Caki2 (cell line): ENCODE measurements at regions not wholly inside any gene's neighbourhood (a gene's known extent, or its start where the extent isn't known, plus 50 kb on each side); places are given as distances from the start of the nearest gene placed in this dataset.

ENCODE experiments used
- DNase-seq: peaks from one replicate; pipeline ENCODE4 v3.0.0-alpha.2; 2015; ENCODE audit warnings: low read depth
- in situ Hi-C: cut with HindIII; loops from 2 replicates; pipeline ENCODE4 v1.10.0; 2016; ENCODE audit warnings: low sequenced_read_pairs, low pct_unique_long_range_greater_than_20kb, mixed read lengths

- no peak for DNase-seq
- in situ Hi-C loops = no loop called here
These were observed 274.4 kb downstream of the BLID start for GRCh38 chr11:121841487-121842191.

- in situ Hi-C loops = no loop called here
- no peak for DNase-seq
These were observed 276.2 kb downstream of the BLID start for GRCh38 chr11:121839781-121840180.

GRCh38 chr11:121838571-121838970 lies 277.4 kb downstream of the BLID start:
- in situ Hi-C loops = no loop called here
- DNase-seq = no peak

DNA sequence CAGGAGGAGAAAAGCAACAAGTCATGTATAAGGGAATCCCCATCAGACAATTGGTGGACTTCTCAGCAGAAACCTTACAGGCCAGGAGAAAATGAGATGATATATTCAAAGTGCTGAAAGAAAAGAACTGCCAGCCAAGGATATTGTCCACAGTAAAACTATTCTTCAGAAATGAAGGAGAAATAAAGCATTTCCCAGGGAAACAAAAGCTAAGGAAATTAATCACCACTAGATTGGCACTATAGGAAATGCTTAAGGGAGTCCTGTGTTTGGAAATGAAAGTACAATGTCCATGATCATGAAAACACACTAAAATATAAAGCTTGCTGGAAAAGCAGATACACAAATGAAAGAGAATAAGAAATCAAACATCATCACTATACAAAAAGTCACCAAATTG lies 282.0 kb downstream of the BLID start:
- no peak for DNase-seq
- in situ Hi-C loops = no loop called here

GRCh38 chr11:121829159-121829643 lies 286.8 kb downstream of the BLID start:
- no peak for DNase-seq
- in situ Hi-C loops = no loop called here

GRCh38 chr11:121814962-121815361 lies 301.1 kb downstream of the BLID start:
- in situ Hi-C loops = no loop called here
- DNase-seq = no peak

DNA sequence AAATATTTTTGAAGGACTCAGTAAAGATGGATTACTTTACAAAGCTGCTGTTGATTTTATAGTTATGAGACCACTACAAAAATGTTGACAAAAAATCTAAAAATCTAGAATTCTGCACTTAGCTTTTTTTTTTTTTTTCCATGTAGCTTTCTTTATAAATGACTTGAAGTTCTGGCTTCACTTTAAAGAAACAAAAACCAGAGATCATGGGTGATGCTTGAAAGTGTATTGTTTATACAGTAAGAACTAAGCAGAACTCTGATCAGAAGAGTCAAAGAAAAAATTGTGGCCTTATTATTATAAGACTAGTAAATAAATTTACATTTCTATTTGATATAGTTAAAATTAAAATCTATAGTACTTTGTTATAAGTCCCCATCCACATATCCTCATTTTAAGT lies 301.7 kb downstream of the BLID start:
- DNase-seq = no peak
- in situ Hi-C loops = no loop called here

DNA sequence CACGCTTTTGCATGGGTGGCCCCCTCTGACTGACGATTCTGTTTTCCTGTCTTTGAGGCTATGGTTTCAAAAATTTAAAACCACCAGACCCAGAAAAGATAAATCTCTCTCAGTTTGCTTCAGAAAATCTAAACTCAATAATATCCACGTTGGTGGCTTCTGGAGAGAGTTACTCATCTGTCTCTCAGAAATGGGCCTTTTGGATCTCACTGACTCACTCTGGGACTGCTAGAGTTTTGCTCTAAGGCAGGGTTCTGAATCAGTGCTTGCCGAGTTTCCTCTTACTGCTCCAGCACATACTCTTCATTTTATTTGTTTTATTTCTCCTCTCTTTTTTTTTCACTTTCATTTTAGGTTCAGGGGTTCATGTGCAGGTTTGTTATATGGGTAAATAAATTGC lies 305.7 kb downstream of the BLID start:
- in situ Hi-C loops = no loop called here
- no peak for DNase-seq

- no peak for DNase-seq
- in situ Hi-C loops = no loop called here
These were observed 307.9 kb downstream of the BLID start for GRCh38 chr11:121808096-121808495.

- no peak for DNase-seq
- in situ Hi-C loops = no loop called here
These were observed 309.0 kb downstream of the BLID start for GRCh38 chr11:121807051-121807450.

GRCh38 chr11:121802542-121802941 lies 313.5 kb downstream of the BLID start:
- DNase-seq = no peak

GRCh38 chr11:121801781-121802180 lies 314.2 kb downstream of the BLID start:
- in situ Hi-C loops = no loop called here
- no peak for DNase-seq

More at GRCh38 chr11:121802542-121802941, 313.5 kb downstream of the BLID start:
- in situ Hi-C loops = no loop called here

DNA sequence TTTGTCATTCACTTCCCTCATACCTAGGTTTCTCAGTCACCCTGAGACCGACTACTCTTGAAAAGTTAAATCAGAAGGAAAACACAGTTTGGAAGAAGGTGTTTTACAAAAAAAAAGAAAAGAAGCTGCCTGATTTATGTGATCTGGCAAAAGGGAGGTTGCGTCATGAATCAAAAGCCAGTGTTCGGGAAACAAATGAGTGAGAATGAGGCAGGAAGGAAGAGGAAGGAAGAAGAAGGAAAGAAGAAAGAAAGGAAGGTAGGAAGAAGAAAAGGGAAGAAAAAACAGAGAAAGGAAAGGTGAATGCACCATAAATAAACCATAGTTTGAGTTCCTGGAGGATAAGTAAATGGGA lies 314.6 kb downstream of the BLID start:
- no peak for DNase-seq

DNA sequence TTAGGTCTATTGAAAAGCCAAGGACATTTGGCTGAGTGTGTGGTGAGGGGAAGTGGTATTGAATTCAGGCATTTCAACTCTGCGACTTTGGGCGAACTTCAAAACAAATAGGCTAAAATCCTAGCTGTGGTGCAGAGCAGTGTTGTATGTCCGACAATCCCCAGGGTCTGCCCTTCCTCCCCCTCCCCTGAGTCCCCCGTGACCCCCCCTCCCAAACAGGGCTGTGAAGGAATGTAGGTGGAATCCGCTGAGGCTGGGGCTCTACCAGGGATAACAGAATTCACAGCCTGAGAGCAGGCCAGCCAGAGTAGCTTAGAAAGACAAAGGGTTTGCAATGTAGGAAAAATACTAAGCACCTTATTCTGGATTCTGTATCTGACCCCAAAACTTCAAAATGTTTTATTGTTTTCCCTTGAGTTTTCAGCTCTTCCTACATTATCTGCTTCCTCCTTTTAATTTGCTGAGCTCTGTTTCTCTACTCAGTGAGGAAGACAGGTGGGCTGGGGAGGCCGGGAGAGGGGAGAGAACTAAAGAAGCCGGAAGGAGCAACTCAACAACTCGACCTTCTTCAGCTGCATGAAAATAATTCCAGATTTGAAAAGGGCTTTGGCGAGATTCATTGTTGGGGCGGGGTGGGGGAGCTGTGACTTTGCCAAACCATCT lies 315.2 kb downstream of the BLID start:
- DNase-seq = no peak
- in situ Hi-C loops = no loop called here

More for the DNA sequence above, 314.6 kb downstream of the BLID start:
- in situ Hi-C loops = no loop called here

- no peak for DNase-seq
- in situ Hi-C loops = no loop called here
These were observed 315.8 kb downstream of the BLID start for GRCh38 chr11:121800240-121800639.

DNA sequence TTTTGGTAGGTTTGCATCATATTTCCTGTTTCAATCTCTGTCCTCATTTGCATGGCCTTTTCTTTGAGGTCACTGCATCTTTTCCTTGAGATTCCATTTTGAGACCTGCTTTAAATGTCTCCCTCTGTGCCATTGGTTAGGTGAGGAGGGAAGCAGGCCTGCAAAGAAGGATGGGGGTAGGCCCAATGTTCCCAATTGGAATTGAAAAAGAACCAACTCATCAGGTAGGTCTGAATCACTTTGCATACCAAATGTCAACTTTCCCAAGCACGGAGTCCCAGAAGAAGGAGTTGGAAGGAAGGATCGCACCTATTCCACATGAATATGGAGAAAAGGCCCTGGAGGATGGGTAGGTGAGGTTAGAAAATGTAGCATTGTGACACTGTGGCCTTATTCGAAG lies 318.5 kb downstream of the BLID start:
- in situ Hi-C loops = no loop called here
- no peak for DNase-seq

DNA sequence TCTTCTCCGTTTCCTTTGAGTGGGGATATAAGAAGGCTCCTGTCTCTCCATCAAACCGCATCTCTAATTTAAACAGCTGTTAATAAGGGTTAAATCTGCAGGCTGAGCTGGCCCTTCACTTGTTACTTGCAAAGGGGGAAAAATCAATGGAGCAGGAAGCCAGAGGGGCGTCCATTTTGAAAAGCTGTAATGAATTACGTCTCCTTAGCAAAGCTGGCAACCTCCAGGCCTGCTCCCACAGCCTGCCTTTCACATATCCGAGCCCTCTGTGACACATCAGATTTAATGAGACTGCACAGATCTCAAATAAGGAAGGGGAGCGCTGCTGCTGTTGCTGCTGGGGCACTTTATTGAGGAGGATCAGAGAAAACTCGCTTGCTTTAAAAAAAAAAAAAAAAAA lies 320.8 kb downstream of the BLID start:
- no peak for DNase-seq
- in situ Hi-C loops = no loop called here

- DNase-seq = no peak
- in situ Hi-C loops = no loop called here
These were observed 321.3 kb downstream of the BLID start for GRCh38 chr11:121794671-121795141.

DNA sequence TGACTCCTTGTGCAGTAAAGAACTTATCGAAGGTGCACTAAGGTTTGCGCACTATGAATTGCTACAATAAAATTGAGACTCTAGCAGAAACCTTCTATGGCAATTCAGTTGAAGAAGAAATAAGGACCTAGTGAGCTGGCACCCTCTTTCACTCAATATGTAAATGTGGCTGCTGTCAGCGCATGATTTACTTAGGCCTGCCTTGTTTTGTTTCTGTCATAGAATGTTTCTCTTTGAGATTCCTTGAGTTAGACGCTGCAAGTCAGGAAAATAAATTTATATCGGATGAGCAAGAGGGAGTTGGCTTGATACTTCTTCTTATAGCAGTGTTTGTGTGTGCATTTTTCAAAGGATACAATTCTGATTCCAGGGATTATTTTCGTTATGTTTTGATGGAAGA lies 322.1 kb downstream of the BLID start:
- in situ Hi-C loops = no loop called here
- no peak for DNase-seq

DNA sequence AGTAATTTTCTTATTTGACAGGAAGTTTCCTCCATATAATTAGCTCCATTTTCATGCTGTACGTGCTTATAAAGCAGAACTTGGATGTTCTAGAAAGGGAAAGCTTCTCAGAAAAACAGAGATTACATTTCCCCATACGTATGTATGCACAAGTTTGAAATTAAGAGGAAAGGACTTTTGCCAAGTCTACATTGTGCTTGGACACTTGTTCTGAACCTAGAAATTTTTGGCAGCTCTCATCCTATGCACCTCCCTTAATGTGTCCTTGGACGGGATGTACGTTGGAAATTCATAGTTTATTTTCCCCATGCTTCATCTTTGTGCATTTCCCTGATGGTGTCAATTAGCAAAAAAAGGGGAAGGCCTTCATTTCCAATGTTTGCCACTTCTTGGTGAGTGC lies 322.7 kb downstream of the BLID start:
- DNase-seq = no peak
- in situ Hi-C loops = no loop called here
